IMR-90 (cell line): ENCODE measurements at regions not wholly inside any gene's neighbourhood (a gene's known extent, or its start where the extent isn't known, plus 50 kb on each side); places are given as distances from the start of the nearest gene placed in this dataset.

Experiments
- ATAC-seq: fragments of 200-7000 bp; cut with Tn5 transposase; 2 replicates; pipeline ENCODE4 v1.9.1; 2020; ENCODE audit warnings: low read depth, mild to moderate bottlenecking, moderate library complexity
- BruUV-seq: library from RNA; stranded (reverse); fragments of 400-500 nt; replicated peaks from 2 replicates; lab custom pipeline; 2021; lab: Mats Ljungman, UMichigan
- CTCF ChIA-PET: fragments of 300-600 bp; formaldehyde crosslinking; extraction: SDS; loops from one replicate; lab custom pipeline; 2021; ENCODE audit warnings: antibody characterized with exemption; lab: Yijun Ruan, JAX
- POLR2A ChIA-PET: fragments of 300-600 bp; sonication (Branson Sonifier 250); formaldehyde crosslinking; loops from one replicate; lab custom pipeline; 2022; ENCODE audit warnings: antibody characterized with exemption; ENCODE audit not compliant: unreplicated experiment; lab: Charles Lee
- DNase-seq: peaks from one replicate; pipeline ENCODE4 v3.0.0; 2013
- H2AFZ ChIP-seq: replicated peaks from 2 replicates; pipeline ENCODE3; 2013; ENCODE audit warnings: low read length, mild to moderate bottlenecking; ENCODE audit not compliant: poor library complexity
- H2AK5ac ChIP-seq: 2 replicates; pipeline ENCODE4 v1.6.1; 2013; ENCODE audit warnings: low read depth, low read length, inconsistent platforms
- H2AK9ac ChIP-seq: replicated peaks from 2 replicates; pipeline ENCODE3; 2013; ENCODE audit warnings: mild to moderate bottlenecking, low read depth, low read length, moderate library complexity; ENCODE audit not compliant: poor library complexity
- H2BK120ac ChIP-seq: 2 replicates; pipeline ENCODE4 v1.6.1; 2013; ENCODE audit warnings: low read depth, low read length, inconsistent platforms
- H2BK15ac ChIP-seq: 3 replicates; pipeline ENCODE4 v1.6.1; 2013; ENCODE audit warnings: low read depth, low read length, inconsistent platforms
- H2BK20ac ChIP-seq: 2 replicates; pipeline ENCODE4 v1.6.1; 2013; ENCODE audit warnings: low read depth, mild to moderate bottlenecking, inconsistent platforms, low read length, moderate library complexity
- H2BK5ac ChIP-seq: 2 replicates; pipeline ENCODE4 v1.6.1; 2013; ENCODE audit warnings: mild to moderate bottlenecking, low read depth, low read length, inconsistent platforms; ENCODE audit not compliant: poor library complexity, severe bottlenecking
- H3K14ac ChIP-seq: replicated peaks from 2 replicates; pipeline ENCODE4 v1.6.1; 2013; ENCODE audit warnings: low read depth, low read length, inconsistent platforms
- H3K18ac ChIP-seq: 2 replicates; pipeline ENCODE4 v1.6.1; 2013; ENCODE audit warnings: low read depth, low read length, control low read depth
- H3K23ac ChIP-seq: 2 replicates; pipeline ENCODE4 v1.6.1; 2013; ENCODE audit warnings: low read depth, low read length, inconsistent platforms
- H3K27ac ChIP-seq: 2 replicates; pipeline ENCODE4 v1.5.1; 2013; ENCODE audit warnings: mild to moderate bottlenecking, control low read depth, low read length; ENCODE audit not compliant: insufficient read depth
- H3K27me3 ChIP-seq: 2 replicates; pipeline ENCODE4 v1.6.1; 2013; ENCODE audit warnings: low read length; ENCODE audit not compliant: control insufficient read depth, insufficient read depth
- H3K36me3 ChIP-seq: 2 replicates; pipeline ENCODE4 v1.6.1; 2013; ENCODE audit warnings: low read length, mixed read lengths; ENCODE audit not compliant: control insufficient read depth, insufficient read depth
- H3K4ac ChIP-seq: 2 replicates; pipeline ENCODE4 v1.6.1; 2013; ENCODE audit warnings: low read depth, low read length, inconsistent platforms
- H3K4me1 ChIP-seq: 2 replicates; pipeline ENCODE4 v1.6.1; 2013; ENCODE audit warnings: low read length, mixed read lengths; ENCODE audit not compliant: control insufficient read depth, insufficient read depth
- H3K4me2 ChIP-seq: 2 replicates; pipeline ENCODE4 v1.6.1; 2013; ENCODE audit warnings: low read depth, mild to moderate bottlenecking, control low read depth, low read length, moderate library complexity
- H3K4me3 ChIP-seq: 2 replicates; pipeline ENCODE4 v1.5.1; 2013; ENCODE audit warnings: low read depth, mild to moderate bottlenecking, control low read depth, low read length, moderate library complexity; ENCODE audit not compliant: insufficient read depth
- H3K56ac ChIP-seq: 2 replicates; pipeline ENCODE4 v1.6.1; 2013; ENCODE audit warnings: low read length, inconsistent platforms; ENCODE audit not compliant: insufficient read depth; ENCODE audit errors: extremely low read depth
- H3K79me1 ChIP-seq, 2 experiments: 2 replicates each; pipeline ENCODE4 v1.6.1; 2013; ENCODE audit warnings: low read length in 2 of 2, inconsistent platforms in 1 of 2, low read depth in 1 of 2
- H3K9ac ChIP-seq: 2 replicates; pipeline ENCODE4 v1.6.1; 2013; ENCODE audit warnings: low read depth, low read length, control low read depth
- H3K9me1 ChIP-seq: 2 replicates; pipeline ENCODE4 v1.6.1; 2013; ENCODE audit warnings: low read length, inconsistent platforms; ENCODE audit not compliant: insufficient read depth
- H3K9me3 ChIP-seq: 2 replicates; pipeline ENCODE4 v1.6.1; 2013; ENCODE audit warnings: low read length; ENCODE audit not compliant: control insufficient read depth, insufficient read depth
- H4K20me1 ChIP-seq: 2 replicates; pipeline ENCODE4 v1.6.1; 2013; ENCODE audit warnings: low read length, inconsistent platforms; ENCODE audit not compliant: insufficient read depth
- H4K5ac ChIP-seq: 2 replicates; pipeline ENCODE4 v1.6.1; 2013; ENCODE audit warnings: mild to moderate bottlenecking, low read depth, low read length, control low read depth
- H4K8ac ChIP-seq, 2 experiments: 2 replicates each; pipeline ENCODE4 v1.6.1; 2013; ENCODE audit warnings: low read depth in 2 of 2, low read length in 2 of 2, control low read depth in 1 of 2, inconsistent platforms in 1 of 2
- H4K91ac ChIP-seq: 2 replicates; pipeline ENCODE4 v1.6.1; 2013; ENCODE audit warnings: low read depth, low read length, inconsistent platforms; ENCODE audit not compliant: insufficient read depth
- BHLHE40 ChIP-seq: fragments of 150-350 bp; IDR thresholded peaks from 2 replicates; pipeline ENCODE4 v1.6.1; 2016; ENCODE audit warnings: mild to moderate bottlenecking, low read depth, low read length
- CEBPB ChIP-seq: IDR thresholded peaks from 2 replicates; pipeline ENCODE4 v1.6.1; 2012; ENCODE audit warnings: low read depth, low read length, improper control_type of control experiment
- CHD1 ChIP-seq: IDR thresholded peaks from 2 replicates; pipeline ENCODE4 v1.6.1; 2012; ENCODE audit warnings: low read depth, low read length, improper control_type of control experiment
- ELK1 ChIP-seq: fragments of 150-350 bp; IDR thresholded peaks from 2 replicates; pipeline ENCODE4 v1.6.1; 2016; ENCODE audit warnings: low read depth, mild to moderate bottlenecking, low read length, moderate library complexity, borderline replicate concordance
- FOS ChIP-seq: fragments of 150-350 bp; IDR thresholded peaks from 2 replicates; pipeline ENCODE4 v1.6.1; 2016; ENCODE audit warnings: low read depth, low read length
- MAFK ChIP-seq: IDR thresholded peaks from 2 replicates; pipeline ENCODE4 v1.6.1; 2012; ENCODE audit warnings: low read depth, low read length, improper control_type of control experiment
- MXI1 ChIP-seq: IDR thresholded peaks from 2 replicates; pipeline ENCODE4 v1.6.1; 2012; ENCODE audit warnings: low read depth, mild to moderate bottlenecking, low read length, moderate library complexity, borderline replicate concordance
- NFE2L2 ChIP-seq: fragments of 150-350 bp; IDR thresholded peaks from 2 replicates; pipeline ENCODE4 v1.6.1; 2016; ENCODE audit warnings: low read depth, mild to moderate bottlenecking, low read length
- POLR2A ChIP-seq: IDR thresholded peaks from 2 replicates; pipeline ENCODE4 v1.6.1; 2012; ENCODE audit warnings: mild to moderate bottlenecking, low read depth, low read length
- RAD21 ChIP-seq: IDR thresholded peaks from 2 replicates; pipeline ENCODE4 v1.6.1; 2012; ENCODE audit warnings: low read length, improper control_type of control experiment
- RCOR1 ChIP-seq: IDR thresholded peaks from 2 replicates; pipeline ENCODE4 v1.6.1; 2012; ENCODE audit warnings: mild to moderate bottlenecking, low read length, improper control_type of control experiment; ENCODE audit not compliant: insufficient replicate concordance
- RFX5 ChIP-seq: IDR thresholded peaks from 2 replicates; pipeline ENCODE4 v1.8.0; 2012; ENCODE audit warnings: low read depth, mild to moderate bottlenecking, low read length, moderate library complexity
- SMC3 ChIP-seq: fragments of 150-350 bp; IDR thresholded peaks from 2 replicates; pipeline ENCODE4 v1.6.1; 2016; ENCODE audit warnings: low read depth, mild to moderate bottlenecking, antibody characterized with exemption, low read length, moderate library complexity
- USF2 ChIP-seq: fragments of 150-350 bp; IDR thresholded peaks from 2 replicates; pipeline ENCODE4 v1.6.1; 2017; ENCODE audit warnings: mild to moderate bottlenecking, antibody characterized with exemption, low read length, low read depth
- WGBS, 2 experiments: methylation state at CpG; one replicate each; pipeline versions ENCODE4 v1.1.5 to v1.1.7; 2013; ENCODE audit warnings: missing lambda C conversion rate in 2 of 2; ENCODE audit not compliant: insufficient read length in 1 of 2; ENCODE audit errors: extremely low coverage in 2 of 2; 5-methylcytosine and 5-hydroxymethylcytosine counted together
- dilution Hi-C: fragments of 300-500 bp; cut with HindIII; formaldehyde crosslinking; loops from one replicate; pipeline ENCODE4 v1.14.3; 2018; ENCODE audit warnings: low sequenced_read_pairs; ENCODE audit not compliant: unreplicated experiment
- in situ Hi-C: fragments of 300-500 bp; cut with MboI; formaldehyde crosslinking; loops from 3 replicates; pipeline ENCODE4 v1.14.3; 2019; ENCODE audit warnings: low sequenced_read_pairs, inconsistent platforms, mixed read lengths
- intact Hi-C: fragments of 100-400 bp; cut with micrococcal nuclease; formaldehyde crosslinking; loops from 2 replicates; pipeline ENCODE4 v1.10.0; 2022

- no peaks in the 10 kb centered on the region for H3K9me1 ChIP-seq
- no peak overlapping the region for H2AFZ ChIP-seq
- H3K27me3 ChIP-seq = no peaks in the 10 kb centered on the region
- no peaks in the 10 kb centered on the region for H4K20me1 ChIP-seq
- BruUV-seq = no TSS peak
- H2AK9ac ChIP-seq = no peak overlapping the region
- no peaks in the 10 kb centered on the region for H3K79me1 ChIP-seq
- H4K91ac ChIP-seq = no peak overlapping the region
- no CpG with 5 or more reads among the region's 3 CpGs for WGBS, 2 experiments
- ATAC-seq (no peak), DNase-seq (no peak)
- no peak overlapping the region for H2AK5ac ChIP-seq
- H3K4me1 ChIP-seq = 0 out of 2 replicates have a peak, but pooled peaks cover 1% of the 10 kb centered on the region
- H3K14ac ChIP-seq = no peak overlapping the region
- H2BK20ac ChIP-seq = no peak overlapping the region
- dilution Hi-C loops = no loop called here
- in situ Hi-C loops = no loop called here
- intact Hi-C loops = no loop called here
- H3K4me3 ChIP-seq = no peak overlapping the region
- CTCF ChIA-PET = interaction anchor here (0.8 kb wide), 1 partner anchor 15 kb away, joined by 3 read pairs; no protein-coding TSS in a partner anchor
- POLR2A ChIA-PET = no interaction called here
- no peaks in the 10 kb centered on the region for H3K36me3 ChIP-seq
- H3K9me3 ChIP-seq = no peaks in the 10 kb centered on the region
- no peak overlapping the region for H3K4ac ChIP-seq
- no peak overlapping the region for H3K23ac ChIP-seq
- no peak overlapping the region for H3K56ac ChIP-seq
- H3K9ac ChIP-seq = no peak overlapping the region
- H3K4me2 ChIP-seq = no peak overlapping the region
- no peak overlapping the region for H2BK120ac ChIP-seq
- no peak overlapping the region for H4K8ac ChIP-seq
- TF ChIP-seq CEBPB (no peak), RFX5 (no peak), CHD1 (no peak), NFE2L2 (no peak), BHLHE40 (no peak), SMC3 (no peak), MXI1 (no peak), MAFK (no peak), FOS (no peak), ELK1 (no peak), RCOR1 (no peak), USF2 (no peak), POLR2A (no peak), RAD21 (no peak)
- H3K18ac ChIP-seq = no peak overlapping the region
- H2BK5ac ChIP-seq = no peak overlapping the region
- H4K5ac ChIP-seq = no peak overlapping the region
- H2BK15ac ChIP-seq = no peak overlapping the region
- H3K27ac ChIP-seq = no peak overlapping the region
Observed at GRCh38 chr6:77181749-77182148, 281.5 kb downstream of the HTR1B start.
